ENCODE measurements at regions not wholly inside any gene's neighbourhood (a gene's known extent, or its start where the extent isn't known, plus 50 kb on each side); places are given as distances from the start of the nearest gene placed in this dataset.

- intact Hi-C loops (cut with DNase I; ENCODE audit: low total_unique reads): no loop called here
- TF ChIP-seq EP300 (IDR thresholded peaks at IDR 0.05) (no peak), POLR2A (IDR thresholded peaks at IDR 0.05) (no peak), POLR2AphosphoS5 (IDR thresholded peaks at IDR 0.05) (no peak), CTCF (IDR thresholded peaks at IDR 0.05) (no peak)
- Histone ChIP-seq H3K27ac (no peak overlapping the region), H3K4me1 (no peaks in the 10 kb centered on the region), H3K27me3 (no peaks in the 10 kb centered on the region), H3K4me3 (no peak overlapping the region), H3K9me3 (no peaks in the 10 kb centered on the region), H3K36me3 (no peaks in the 10 kb centered on the region)
- DNase-seq: no peak
- WGBS, 5 donors: 34 to 55% (median 45%) methylated on average over 4 of the region's 4 CpGs
Observed at GRCh38 chr3:73927203-73927570, 302.4 kb upstream of the PDZRN3 start.

DNA sequence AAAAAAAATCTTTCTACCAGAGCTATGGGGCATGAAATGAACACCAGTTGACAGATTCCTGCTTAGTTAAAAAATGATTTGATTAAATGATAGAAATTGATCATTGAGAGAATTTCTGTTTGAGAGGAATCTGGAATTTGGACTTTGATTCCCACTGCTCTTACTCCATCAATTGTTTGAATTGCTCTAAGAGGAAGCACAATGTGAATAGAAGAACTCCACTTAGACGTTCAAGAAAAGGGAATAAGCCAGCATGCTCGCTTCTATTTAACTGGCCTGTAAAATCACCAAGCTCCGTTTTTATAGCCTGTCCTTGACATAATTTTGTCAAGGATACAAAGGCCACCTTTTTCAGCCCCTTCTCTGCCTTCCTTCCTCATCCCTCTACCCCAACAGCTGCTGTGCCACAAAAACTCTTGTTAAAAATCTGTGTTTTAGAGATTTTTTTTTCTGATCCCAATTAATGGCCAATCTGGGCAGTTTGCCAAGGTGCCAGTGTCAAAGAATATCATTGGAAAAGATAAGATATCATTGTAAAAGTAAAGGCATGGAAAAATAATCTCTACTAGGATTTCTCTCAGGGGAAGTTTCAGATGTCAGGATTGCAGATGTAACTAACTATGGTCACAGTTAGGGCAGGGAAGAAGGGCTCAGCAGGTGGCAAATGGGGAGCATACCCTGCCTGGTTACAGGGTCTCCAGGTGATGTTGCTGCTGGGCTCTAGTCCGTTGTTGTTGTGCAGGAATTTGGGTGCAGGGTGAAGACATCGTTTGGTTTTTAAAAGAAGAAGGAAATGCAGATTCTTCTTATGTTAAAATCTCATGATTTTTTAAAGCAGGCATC lies 301.8 kb upstream of the PDZRN3 start:
- TF ChIP-seq EP300 (IDR thresholded peaks at IDR 0.05) (no peak), CTCF (IDR thresholded peaks at IDR 0.05) (no peak), POLR2A (IDR thresholded peaks at IDR 0.05) (no peak), POLR2AphosphoS5 (IDR thresholded peaks at IDR 0.05) (no peak)
- intact Hi-C loops (cut with DNase I; ENCODE audit: low total_unique reads): no loop called here
- no peak for DNase-seq
- H3K9me3 ChIP-seq: no peaks in the 10 kb centered on the region
- H3K36me3 ChIP-seq: no peaks in the 10 kb centered on the region
- no peak overlapping the region for H3K4me3 ChIP-seq
- no peaks in the 10 kb centered on the region for H3K27me3 ChIP-seq
- H3K4me1 ChIP-seq: no peaks in the 10 kb centered on the region
- no peak overlapping the region for H3K27ac ChIP-seq
- WGBS, 5 donors: 22 to 47% (median 26%) methylated on average over 5 of the region's 5 CpGs

DNA sequence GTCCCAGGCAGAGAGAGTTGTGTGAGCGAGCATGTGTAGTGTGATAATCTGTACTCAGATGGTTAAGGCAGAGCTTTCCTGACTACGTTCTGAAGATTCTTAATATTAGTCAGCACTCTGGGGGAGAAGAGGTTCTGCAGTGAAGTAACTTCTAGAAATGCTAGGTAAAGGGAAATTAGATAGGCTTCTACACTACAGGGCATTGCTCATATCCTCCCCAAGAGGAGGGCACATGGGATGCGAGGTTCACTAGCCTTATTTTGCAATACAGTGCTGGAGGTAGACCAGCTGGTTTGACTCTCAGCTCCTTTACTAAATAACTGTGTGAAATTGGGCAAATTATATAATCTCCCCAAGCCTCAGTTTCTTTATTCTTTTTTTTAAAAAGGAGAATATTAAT lies 300.3 kb upstream of the PDZRN3 start:
- no peaks in the 10 kb centered on the region for H3K9me3 ChIP-seq
- 84 to 86% (median 86%) methylated on average over 3 of the region's 3 CpGs for WGBS, 5 donors
- DNase-seq: no peak
- H3K4me3 ChIP-seq: no peak overlapping the region
- H3K27ac ChIP-seq: no peak overlapping the region
- no peak for TF ChIP-seq EP300 (IDR thresholded peaks at IDR 0.05)
- TF ChIP-seq CTCF (IDR thresholded peaks at IDR 0.05): no peak
- no peak for TF ChIP-seq POLR2A (IDR thresholded peaks at IDR 0.05)
- no peak for TF ChIP-seq POLR2AphosphoS5 (IDR thresholded peaks at IDR 0.05)
- H3K27me3 ChIP-seq: no peaks in the 10 kb centered on the region
- H3K4me1 ChIP-seq: no peaks in the 10 kb centered on the region
- no peaks in the 10 kb centered on the region for H3K36me3 ChIP-seq
- intact Hi-C loops (cut with DNase I; ENCODE audit: low total_unique reads): no loop called here

- H3K9me3 ChIP-seq: no peaks in the 10 kb centered on the region
- TF ChIP-seq EP300 (IDR thresholded peaks at IDR 0.05) (no peak), POLR2AphosphoS5 (IDR thresholded peaks at IDR 0.05) (no peak), POLR2A (IDR thresholded peaks at IDR 0.05) (no peak), CTCF (IDR thresholded peaks at IDR 0.05) (no peak)
- no peak overlapping the region for H3K27ac ChIP-seq
- 87 to 93% (median 92%) methylated on average over 6 of the region's 6 CpGs for WGBS, 5 donors
- H3K4me3 ChIP-seq: no peak overlapping the region
- no peaks in the 10 kb centered on the region for H3K4me1 ChIP-seq
- H3K36me3 ChIP-seq: no peaks in the 10 kb centered on the region
- H3K27me3 ChIP-seq: no peaks in the 10 kb centered on the region
- DNase-seq: no peak
- intact Hi-C loops (cut with DNase I; ENCODE audit: low total_unique reads): no loop called here
Observed at GRCh38 chr3:73924048-73924447, 299.3 kb upstream of the PDZRN3 start.

Data from stomach (tissue), 8 donors.